ENCODE measurements at regions not wholly inside any gene's neighbourhood (a gene's known extent, or its start where the extent isn't known, plus 50 kb on each side); places are given as distances from the start of the nearest gene placed in this dataset.

- Mint-ChIP-seq H3K36me3 (ENCODE audit: low read depth) (no peaks in the 10 kb centered on the region), H3K27me3 (ENCODE audit: low read depth) (no peaks in the 10 kb centered on the region), H3K9me3 (no peaks in the 10 kb centered on the region), H3K4me3 (no peak overlapping the region), H3K27ac (no peak overlapping the region), H3K4me1 (ENCODE audit: low read depth) (no peaks in the 10 kb centered on the region)
- DNase-seq (ENCODE audit: low spot score), result no peak
These were observed 112.0 kb downstream of the SOX2 start for GRCh38 chr3:181823716-181824115.

GRCh38 chr3:181824961-181825360 lies 113.2 kb downstream of the SOX2 start:
- H3K9me3 Mint-ChIP-seq, result no peaks in the 10 kb centered on the region
- H3K4me1 Mint-ChIP-seq (ENCODE audit: low read depth), result no peaks in the 10 kb centered on the region
- H3K36me3 Mint-ChIP-seq (ENCODE audit: low read depth), result no peaks in the 10 kb centered on the region
- no peak overlapping the region for H3K27ac Mint-ChIP-seq
- H3K27me3 Mint-ChIP-seq (ENCODE audit: low read depth), result no peaks in the 10 kb centered on the region
- DNase-seq (ENCODE audit: low spot score), result no peak
- H3K4me3 Mint-ChIP-seq, result no peak overlapping the region

- Mint-ChIP-seq H3K27me3 (ENCODE audit: low read depth) (no peaks in the 10 kb centered on the region), H3K9me3 (no peaks in the 10 kb centered on the region), H3K4me3 (no peak overlapping the region), H3K36me3 (ENCODE audit: low read depth) (no peaks in the 10 kb centered on the region), H3K27ac (no peak overlapping the region), H3K4me1 (ENCODE audit: low read depth) (no peaks in the 10 kb centered on the region)
- no peak for DNase-seq (ENCODE audit: low spot score)
These were observed 127.6 kb downstream of the SOX2 start for GRCh38 chr3:181839039-181839915.

GRCh38 chr3:181839916-181840297 lies 128.2 kb downstream of the SOX2 start:
- no peak for DNase-seq (ENCODE audit: low spot score)
- H3K4me3 Mint-ChIP-seq, result no peak overlapping the region
- H3K27ac Mint-ChIP-seq, result no peak overlapping the region
- H3K4me1 Mint-ChIP-seq (ENCODE audit: low read depth), result no peaks in the 10 kb centered on the region
- H3K9me3 Mint-ChIP-seq, result no peaks in the 10 kb centered on the region
- H3K27me3 Mint-ChIP-seq (ENCODE audit: low read depth), result no peaks in the 10 kb centered on the region
- no peaks in the 10 kb centered on the region for H3K36me3 Mint-ChIP-seq (ENCODE audit: low read depth)

GRCh38 chr3:181844211-181844610 lies 132.5 kb downstream of the SOX2 start:
- Mint-ChIP-seq H3K4me3 (no peak overlapping the region), H3K9me3 (no peaks in the 10 kb centered on the region), H3K27ac (no peak overlapping the region), H3K27me3 (ENCODE audit: low read depth) (no peaks in the 10 kb centered on the region), H3K4me1 (ENCODE audit: low read depth) (no peaks in the 10 kb centered on the region), H3K36me3 (ENCODE audit: low read depth) (no peaks in the 10 kb centered on the region)
- no peak for DNase-seq (ENCODE audit: low spot score)

- H3K27me3 Mint-ChIP-seq (ENCODE audit: low read depth), result no peaks in the 10 kb centered on the region
- H3K27ac Mint-ChIP-seq, result no peak overlapping the region
- H3K4me1 Mint-ChIP-seq (ENCODE audit: low read depth), result no peaks in the 10 kb centered on the region
- H3K9me3 Mint-ChIP-seq, result no peaks in the 10 kb centered on the region
- H3K36me3 Mint-ChIP-seq (ENCODE audit: low read depth), result no peaks in the 10 kb centered on the region
- DNase-seq (ENCODE audit: low spot score), result no peak
- H3K4me3 Mint-ChIP-seq, result no peak overlapping the region
These were observed 135.6 kb downstream of the SOX2 start for GRCh38 chr3:181847276-181847675.

- no peak overlapping the region for H3K27ac Mint-ChIP-seq
- H3K36me3 Mint-ChIP-seq (ENCODE audit: low read depth), result no peaks in the 10 kb centered on the region
- H3K9me3 Mint-ChIP-seq, result no peaks in the 10 kb centered on the region
- H3K4me3 Mint-ChIP-seq, result no peak overlapping the region
- no peak for DNase-seq (ENCODE audit: low spot score)
- no peaks in the 10 kb centered on the region for H3K27me3 Mint-ChIP-seq (ENCODE audit: low read depth)
- no peaks in the 10 kb centered on the region for H3K4me1 Mint-ChIP-seq (ENCODE audit: low read depth)
These were observed 139.3 kb downstream of the SOX2 start for GRCh38 chr3:181851063-181851462.

- no peak overlapping the region for H3K4me3 Mint-ChIP-seq
- no peak overlapping the region for H3K27ac Mint-ChIP-seq
- no peak for DNase-seq (ENCODE audit: low spot score)
- H3K36me3 Mint-ChIP-seq (ENCODE audit: low read depth), result no peaks in the 10 kb centered on the region
- no peaks in the 10 kb centered on the region for H3K9me3 Mint-ChIP-seq
- H3K27me3 Mint-ChIP-seq (ENCODE audit: low read depth), result no peaks in the 10 kb centered on the region
- H3K4me1 Mint-ChIP-seq (ENCODE audit: low read depth), result no peaks in the 10 kb centered on the region
These were observed 144.1 kb downstream of the SOX2 start for GRCh38 chr3:181855825-181856224.

GRCh38 chr3:181859518-181859917 lies 147.8 kb downstream of the SOX2 start:
- H3K4me3 Mint-ChIP-seq, result no peak overlapping the region
- no peak overlapping the region for H3K27ac Mint-ChIP-seq
- no peaks in the 10 kb centered on the region for H3K36me3 Mint-ChIP-seq (ENCODE audit: low read depth)
- H3K27me3 Mint-ChIP-seq (ENCODE audit: low read depth), result no peaks in the 10 kb centered on the region
- no peaks in the 10 kb centered on the region for H3K9me3 Mint-ChIP-seq
- DNase-seq (ENCODE audit: low spot score), result no peak
- H3K4me1 Mint-ChIP-seq (ENCODE audit: low read depth), result no peaks in the 10 kb centered on the region

- no peak overlapping the region for H3K4me3 Mint-ChIP-seq
- H3K27ac Mint-ChIP-seq, result no peak overlapping the region
- H3K36me3 Mint-ChIP-seq (ENCODE audit: low read depth), result no peaks in the 10 kb centered on the region
- no peak for DNase-seq (ENCODE audit: low spot score)
- no peaks in the 10 kb centered on the region for H3K27me3 Mint-ChIP-seq (ENCODE audit: low read depth)
- no peaks in the 10 kb centered on the region for H3K4me1 Mint-ChIP-seq (ENCODE audit: low read depth)
- no peaks in the 10 kb centered on the region for H3K9me3 Mint-ChIP-seq
These were observed 148.5 kb downstream of the SOX2 start for GRCh38 chr3:181860235-181860634.

- H3K9me3 Mint-ChIP-seq, result no peaks in the 10 kb centered on the region
- H3K4me3 Mint-ChIP-seq, result no peak overlapping the region
- H3K27ac Mint-ChIP-seq, result no peak overlapping the region
- H3K4me1 Mint-ChIP-seq (ENCODE audit: low read depth), result no peaks in the 10 kb centered on the region
- no peak for DNase-seq (ENCODE audit: low spot score)
- no peaks in the 10 kb centered on the region for H3K27me3 Mint-ChIP-seq (ENCODE audit: low read depth)
- H3K36me3 Mint-ChIP-seq (ENCODE audit: low read depth), result no peaks in the 10 kb centered on the region
These were observed 150.8 kb downstream of the SOX2 start for GRCh38 chr3:181862502-181862901.

- no peaks in the 10 kb centered on the region for H3K4me1 Mint-ChIP-seq (ENCODE audit: low read depth)
- H3K27ac Mint-ChIP-seq, result no peak overlapping the region
These were observed 156.9 kb downstream of the SOX2 start for GRCh38 chr3:181868576-181869082.

GRCh38 chr3:181872887-181873286 lies 161.2 kb downstream of the SOX2 start:
- H3K4me1 Mint-ChIP-seq (ENCODE audit: low read depth), result no peaks in the 10 kb centered on the region
- no peaks in the 10 kb centered on the region for H3K36me3 Mint-ChIP-seq (ENCODE audit: low read depth)
- H3K9me3 Mint-ChIP-seq, result no peaks in the 10 kb centered on the region
- H3K27me3 Mint-ChIP-seq (ENCODE audit: low read depth), result no peaks in the 10 kb centered on the region
- no peak overlapping the region for H3K27ac Mint-ChIP-seq
- DNase-seq (ENCODE audit: low spot score), result no peak
- no peak overlapping the region for H3K4me3 Mint-ChIP-seq

More at GRCh38 chr3:181868576-181869082, 156.9 kb downstream of the SOX2 start:
- Mint-ChIP-seq H3K4me3 (no peak overlapping the region), H3K27me3 (ENCODE audit: low read depth) (no peaks in the 10 kb centered on the region), H3K36me3 (ENCODE audit: low read depth) (no peaks in the 10 kb centered on the region), H3K9me3 (no peaks in the 10 kb centered on the region)
- no peak for DNase-seq (ENCODE audit: low spot score)

GRCh38 chr3:181879926-181880325 lies 168.2 kb downstream of the SOX2 start:
- no peak overlapping the region for H3K4me3 Mint-ChIP-seq
- H3K27ac Mint-ChIP-seq, result no peak overlapping the region
- H3K27me3 Mint-ChIP-seq (ENCODE audit: low read depth), result no peaks in the 10 kb centered on the region
- H3K4me1 Mint-ChIP-seq (ENCODE audit: low read depth), result no peaks in the 10 kb centered on the region
- no peak for DNase-seq (ENCODE audit: low spot score)
- no peaks in the 10 kb centered on the region for H3K36me3 Mint-ChIP-seq (ENCODE audit: low read depth)
- no peaks in the 10 kb centered on the region for H3K9me3 Mint-ChIP-seq

GRCh38 chr3:181880331-181880730 lies 168.6 kb downstream of the SOX2 start:
- H3K36me3 Mint-ChIP-seq (ENCODE audit: low read depth), result no peaks in the 10 kb centered on the region
- H3K27me3 Mint-ChIP-seq (ENCODE audit: low read depth), result no peaks in the 10 kb centered on the region
- no peaks in the 10 kb centered on the region for H3K4me1 Mint-ChIP-seq (ENCODE audit: low read depth)
- no peak overlapping the region for H3K4me3 Mint-ChIP-seq
- no peak overlapping the region for H3K27ac Mint-ChIP-seq
- H3K9me3 Mint-ChIP-seq, result no peaks in the 10 kb centered on the region
- DNase-seq (ENCODE audit: low spot score), result no peak
